HL-60 (cell line): ENCODE measurements at regions not wholly inside any gene's neighbourhood (a gene's known extent, or its start where the extent isn't known, plus 50 kb on each side); places are given as distances from the start of the nearest gene placed in this dataset.

ENCODE experiments used
- CTCF ChIP-seq: IDR thresholded peaks from one replicate; pipeline ENCODE4 v1.5.1; 2011; ENCODE audit warnings: low read length, control low read depth, inconsistent platforms; ENCODE audit not compliant: insufficient read depth
- GABPA ChIP-seq: IDR thresholded peaks from 2 replicates; pipeline ENCODE4 v1.6.1; 2012; ENCODE audit warnings: low read depth
- POLR2AphosphoS5 ChIP-seq: IDR thresholded peaks from 2 replicates; pipeline ENCODE4 v1.6.1; 2012; ENCODE audit warnings: low read depth
- REST ChIP-seq: IDR thresholded peaks from 2 replicates; pipeline ENCODE4 v1.6.1; 2012; ENCODE audit warnings: low read depth; ENCODE audit not compliant: insufficient replicate concordance

DNA sequence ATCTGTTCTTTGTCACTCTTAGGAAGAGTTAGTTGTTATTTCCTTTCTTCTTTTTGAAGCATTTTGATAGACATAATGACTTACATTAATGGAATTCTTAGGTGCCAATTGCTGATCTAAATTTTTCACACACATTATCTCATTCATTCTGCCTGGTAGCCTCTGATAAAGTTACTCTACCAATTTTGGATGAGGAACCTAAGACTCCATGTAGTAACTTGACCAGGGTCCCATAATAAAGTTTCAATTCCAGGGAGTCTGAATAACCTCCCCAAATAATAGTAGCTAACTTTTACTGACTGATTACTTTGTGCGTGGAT is 73.2 kb upstream of the CITED2 start:
- no peak for TF ChIP-seq CTCF
- TF ChIP-seq GABPA = no peak
- TF ChIP-seq REST = no peak
- no peak for TF ChIP-seq POLR2AphosphoS5
